MM.1S (cell line): ENCODE measurements at regions not wholly inside any gene's neighbourhood (a gene's known extent, or its start where the extent isn't known, plus 50 kb on each side); places are given as distances from the start of the nearest gene placed in this dataset.

Experiments
- EZH2 ChIP-seq: fragments of 300-600 bp; sonication (generic); optimal IDR thresholded peaks from 2 replicates; pipeline ENCODE3; 2017; ENCODE audit warnings: low read depth, mild to moderate bottlenecking, antibody characterized with exemption, low read length, mixed read lengths
- TF ChIP-seq, protein P1 (sequence below): fragments of 300-600 bp; sonication (generic); IDR thresholded peaks from 2 replicates; pipeline ENCODE4 v1.5.1; 2016; ENCODE audit warnings: antibody characterized with exemption, low read length, mixed read lengths

DNA sequence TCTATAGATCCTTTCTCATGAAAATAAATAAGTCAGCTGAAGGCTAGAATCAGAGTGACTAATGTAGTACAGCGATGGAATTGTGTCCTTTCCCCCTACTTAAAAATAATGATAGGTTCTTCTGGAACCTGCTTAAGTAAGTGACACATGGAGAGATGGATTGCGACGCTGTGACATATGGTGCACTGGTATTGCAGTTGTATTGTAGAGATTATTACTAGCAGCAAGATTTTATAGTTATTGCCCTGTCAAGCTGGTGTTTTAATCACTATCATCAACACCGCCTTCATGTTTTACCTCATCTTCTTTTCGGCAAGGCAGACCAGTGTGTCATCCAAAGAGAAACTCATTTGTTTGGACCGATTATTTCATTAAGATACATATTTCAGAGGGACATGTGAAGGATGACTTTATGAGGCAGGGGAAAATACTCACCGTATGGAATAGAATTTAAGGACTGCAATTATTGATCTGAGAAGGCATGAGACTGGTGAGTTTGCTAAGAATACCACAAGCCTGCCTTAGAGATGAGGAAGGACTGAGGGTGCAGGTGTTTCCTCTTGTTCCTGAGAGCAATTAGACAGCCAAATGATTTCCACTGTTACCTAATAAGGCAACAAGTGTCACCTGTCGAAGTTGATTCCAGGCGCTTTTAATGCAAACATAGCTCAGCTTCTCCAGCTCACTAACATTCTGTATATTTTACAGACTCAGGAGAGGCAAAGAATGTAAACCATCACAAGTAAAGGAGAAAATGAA lies 1855.5 kb downstream of the MAT2B start:
- TF ChIP-seq EZH2, result no peak
- TF ChIP-seq, protein P1, sequence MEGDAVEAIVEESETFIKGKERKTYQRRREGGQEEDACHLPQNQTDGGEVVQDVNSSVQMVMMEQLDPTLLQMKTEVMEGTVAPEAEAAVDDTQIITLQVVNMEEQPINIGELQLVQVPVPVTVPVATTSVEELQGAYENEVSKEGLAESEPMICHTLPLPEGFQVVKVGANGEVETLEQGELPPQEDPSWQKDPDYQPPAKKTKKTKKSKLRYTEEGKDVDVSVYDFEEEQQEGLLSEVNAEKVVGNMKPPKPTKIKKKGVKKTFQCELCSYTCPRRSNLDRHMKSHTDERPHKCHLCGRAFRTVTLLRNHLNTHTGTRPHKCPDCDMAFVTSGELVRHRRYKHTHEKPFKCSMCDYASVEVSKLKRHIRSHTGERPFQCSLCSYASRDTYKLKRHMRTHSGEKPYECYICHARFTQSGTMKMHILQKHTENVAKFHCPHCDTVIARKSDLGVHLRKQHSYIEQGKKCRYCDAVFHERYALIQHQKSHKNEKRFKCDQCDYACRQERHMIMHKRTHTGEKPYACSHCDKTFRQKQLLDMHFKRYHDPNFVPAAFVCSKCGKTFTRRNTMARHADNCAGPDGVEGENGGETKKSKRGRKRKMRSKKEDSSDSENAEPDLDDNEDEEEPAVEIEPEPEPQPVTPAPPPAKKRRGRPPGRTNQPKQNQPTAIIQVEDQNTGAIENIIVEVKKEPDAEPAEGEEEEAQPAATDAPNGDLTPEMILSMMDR, result no peak
